ENCODE measurements at regions not wholly inside any gene's neighbourhood (a gene's known extent, or its start where the extent isn't known, plus 50 kb on each side); places are given as distances from the start of the nearest gene placed in this dataset.

DNA sequence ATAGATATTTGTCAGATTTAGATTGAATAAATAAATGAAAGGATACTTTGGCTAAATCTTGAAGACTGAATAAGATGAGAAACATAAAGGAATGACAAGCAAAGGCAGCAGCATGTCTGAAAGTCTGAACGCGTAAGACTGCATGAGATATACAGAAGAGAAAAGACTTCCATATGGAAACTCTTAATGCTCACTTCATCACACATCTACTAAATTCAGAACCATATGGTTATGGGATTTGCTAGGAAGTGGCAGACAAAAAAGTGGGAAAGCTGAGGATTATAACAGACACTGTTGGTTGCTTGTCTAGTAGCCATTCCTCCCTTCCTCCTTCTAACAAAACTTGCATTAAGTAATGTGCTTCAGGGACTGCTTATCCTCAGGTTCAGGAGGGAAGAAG is 446.7 kb downstream of the KCTD12 start:
- no peak overlapping the region for H3K4me3 ChIP-seq (ENCODE audit: control insufficient read depth in 1 of 2, extremely low read depth in 1 of 2, low read length in 1 of 2)
- no peaks in the 10 kb centered on the region for H3K9me3 ChIP-seq
- Mint-ChIP-seq H3K27ac (no peak overlapping the region), H3K9me3 (peaks cover 0 to 4% (median 2%) of the 10 kb centered on the region in 3 donors), H3K4me1 (no peaks in the 10 kb centered on the region), H3K36me3 (no peaks in the 10 kb centered on the region), H3K27me3 (peaks cover 0 to 7% of the 10 kb centered on the region in 2 donors), H3K4me3 (no peak overlapping the region)
- ATAC-seq (replicated peaks in 1 of 4) (no peak), DNase-seq (no peak)
- ChIA-PET CTCF (no interaction called here), POLR2A (no interaction called here)
- no peaks in the 10 kb centered on the region for H3K27me3 ChIP-seq (replicated peaks in 1 of 2; ENCODE audit: control insufficient read depth in 2 of 2, extremely low read depth in 1 of 2, insufficient read depth in 2 of 2, low read length in 1 of 2)
- no CpG with 5 or more reads among the region's 2 CpGs for WGBS (ENCODE audit: insufficient coverage)
- H3K36me3 ChIP-seq (ENCODE audit: control insufficient read depth in 2 of 2, extremely low read depth in 1 of 2, insufficient read depth in 1 of 2, low read length in 1 of 2): no peaks in the 10 kb centered on the region
- no peak overlapping the region for H3K27ac ChIP-seq (ENCODE audit: low read length)
- H3K4me1 ChIP-seq (ENCODE audit: control insufficient read depth in 1 of 2, extremely low read depth in 1 of 2, insufficient read depth in 2 of 2, low read length in 2 of 2): no peaks in the 10 kb centered on the region

- CTCF ChIA-PET: no interaction called here
- Histone ChIP-seq H3K27me3 (replicated peaks in 1 of 2; ENCODE audit: control insufficient read depth in 2 of 2, extremely low read depth in 1 of 2, insufficient read depth in 2 of 2, low read length in 1 of 2) (no peaks in the 10 kb centered on the region), H3K36me3 (ENCODE audit: control insufficient read depth in 2 of 2, extremely low read depth in 1 of 2, insufficient read depth in 1 of 2, low read length in 1 of 2) (no peaks in the 10 kb centered on the region)
Observed at GRCh38 chr13:76438050-76438449, 448.2 kb downstream of the KCTD12 start.

GRCh38 chr13:76425935-76426334 is 460.3 kb downstream of the KCTD12 start:
- POLR2A ChIA-PET: no interaction called here
- H3K4me1 ChIP-seq (ENCODE audit: control insufficient read depth in 1 of 2, extremely low read depth in 1 of 2, insufficient read depth in 2 of 2, low read length in 2 of 2): no peaks in the 10 kb centered on the region
- no peak overlapping the region for H3K27ac ChIP-seq (ENCODE audit: low read length)
- Mint-ChIP-seq H3K27me3 (peaks cover 0 to 4% of the 10 kb centered on the region in 2 donors), H3K36me3 (no peaks in the 10 kb centered on the region), H3K4me1 (no peaks in the 10 kb centered on the region), H3K9me3 (no peaks in the 10 kb centered on the region), H3K4me3 (no peak overlapping the region), H3K27ac (no peak overlapping the region)
- no peaks in the 10 kb centered on the region for H3K27me3 ChIP-seq (replicated peaks in 1 of 2; ENCODE audit: control insufficient read depth in 2 of 2, extremely low read depth in 1 of 2, insufficient read depth in 2 of 2, low read length in 1 of 2)
- no peaks in the 10 kb centered on the region for H3K9me3 ChIP-seq
- DNase-seq: no peak
- no peaks in the 10 kb centered on the region for H3K36me3 ChIP-seq (ENCODE audit: control insufficient read depth in 2 of 2, extremely low read depth in 1 of 2, insufficient read depth in 1 of 2, low read length in 1 of 2)
- no peak overlapping the region for H3K4me3 ChIP-seq (ENCODE audit: control insufficient read depth in 1 of 2, extremely low read depth in 1 of 2, low read length in 1 of 2)
- ATAC-seq (replicated peaks in 1 of 4): no peak
- CTCF ChIA-PET: interaction anchor here in 1 of 2 donors (0.6 kb wide), 2 partner anchors 8 to 269 kb away, joined by 3 read pairs; no protein-coding TSS in a partner anchor
- 75% methylated on average over 1 of the region's 2 CpGs for WGBS (ENCODE audit: insufficient coverage)

More at GRCh38 chr13:76438050-76438449, 448.2 kb downstream of the KCTD12 start:
- Mint-ChIP-seq H3K4me3 (no peak overlapping the region), H3K27me3 (peaks cover 0 to 7% of the 10 kb centered on the region in 2 donors), H3K27ac (no peak overlapping the region), H3K36me3 (no peaks in the 10 kb centered on the region), H3K4me1 (no peaks in the 10 kb centered on the region), H3K9me3 (peaks cover 0 to 2% (median under 1%) of the 10 kb centered on the region in 3 donors)
- WGBS (ENCODE audit: insufficient coverage): no CpG with 5 or more reads among the region's 2 CpGs
- no peak overlapping the region for H3K4me3 ChIP-seq (ENCODE audit: control insufficient read depth in 1 of 2, extremely low read depth in 1 of 2, low read length in 1 of 2)
- H3K4me1 ChIP-seq (ENCODE audit: control insufficient read depth in 1 of 2, extremely low read depth in 1 of 2, insufficient read depth in 2 of 2, low read length in 2 of 2): no peaks in the 10 kb centered on the region
- no peak for DNase-seq
- no peaks in the 10 kb centered on the region for H3K9me3 ChIP-seq
- H3K27ac ChIP-seq (ENCODE audit: low read length): no peak overlapping the region
- POLR2A ChIA-PET: interaction anchor here in 1 of 2 donors (0.6 kb wide), 1 partner anchor 974 kb away, joined by 3 read pairs; no protein-coding TSS in a partner anchor
- ATAC-seq (replicated peaks in 1 of 4): no peak

DNA sequence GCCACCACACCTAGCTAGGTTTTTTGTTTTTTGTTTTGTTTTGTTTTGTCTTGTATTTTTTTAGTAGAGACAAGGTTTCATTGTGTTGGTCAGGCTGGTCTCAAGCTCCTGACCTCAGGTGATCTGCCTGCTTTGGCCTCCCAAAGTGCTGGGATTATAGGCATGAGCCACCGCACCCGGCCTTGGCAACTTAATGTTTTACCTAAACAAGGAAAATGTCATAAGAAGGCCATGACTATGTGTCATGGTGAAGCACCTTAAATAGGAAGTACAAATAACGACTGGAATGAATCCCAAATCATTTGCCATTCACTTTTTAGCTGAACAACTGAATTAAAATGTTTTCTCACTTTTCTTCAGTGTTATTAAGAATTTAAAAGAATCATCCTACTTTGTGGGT is 465.2 kb downstream of the KCTD12 start:
- Mint-ChIP-seq H3K4me1 (no peaks in the 10 kb centered on the region), H3K9me3 (no peaks in the 10 kb centered on the region), H3K27me3 (no peaks in the 10 kb centered on the region), H3K27ac (no peak overlapping the region), H3K36me3 (no peaks in the 10 kb centered on the region), H3K4me3 (no peak overlapping the region)
- Histone ChIP-seq H3K9me3 (no peaks in the 10 kb centered on the region), H3K36me3 (ENCODE audit: control insufficient read depth in 2 of 2, extremely low read depth in 1 of 2, insufficient read depth in 1 of 2, low read length in 1 of 2) (no peaks in the 10 kb centered on the region), H3K4me1 (ENCODE audit: control insufficient read depth in 1 of 2, extremely low read depth in 1 of 2, insufficient read depth in 2 of 2, low read length in 2 of 2) (no peaks in the 10 kb centered on the region), H3K4me3 (ENCODE audit: control insufficient read depth in 1 of 2, extremely low read depth in 1 of 2, low read length in 1 of 2) (no peak overlapping the region), H3K27me3 (replicated peaks in 1 of 2; ENCODE audit: control insufficient read depth in 2 of 2, extremely low read depth in 1 of 2, insufficient read depth in 2 of 2, low read length in 1 of 2) (no peaks in the 10 kb centered on the region), H3K27ac (ENCODE audit: low read length) (no peak overlapping the region)
- ChIA-PET CTCF (interaction anchor here in 1 of 2 donors (0.7 kb wide), 1 partner anchor 1349 kb away, joined by 3 read pairs; no protein-coding TSS in a partner anchor), POLR2A (no interaction called here)
- ATAC-seq (replicated peaks in 1 of 4): no peak
- WGBS (ENCODE audit: insufficient coverage): no CpG with 5 or more reads among the region's 3 CpGs
- no peak for DNase-seq

DNA sequence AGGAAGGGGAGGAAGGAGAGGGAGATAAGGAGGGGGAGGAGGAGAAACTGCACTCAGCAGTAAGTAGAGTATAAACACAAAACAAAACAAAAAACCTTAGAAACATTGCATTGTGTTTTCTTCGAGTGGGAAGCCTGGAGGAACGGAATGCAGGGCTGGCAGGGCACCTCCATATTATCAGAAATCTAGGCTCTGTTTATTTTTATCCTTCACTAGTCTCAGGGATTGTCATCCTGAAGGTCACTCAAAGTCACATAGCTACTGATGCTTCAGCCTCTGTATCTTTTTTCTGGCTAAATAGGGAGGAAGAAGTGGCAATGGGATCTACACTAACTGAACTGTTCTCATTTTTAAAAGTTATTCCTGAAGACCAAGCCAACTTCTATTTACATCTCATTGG is 467.8 kb downstream of the KCTD12 start:
- no peak overlapping the region for H3K27ac ChIP-seq (ENCODE audit: low read length)
- H3K4me1 ChIP-seq (ENCODE audit: control insufficient read depth in 1 of 2, extremely low read depth in 1 of 2, insufficient read depth in 2 of 2, low read length in 2 of 2): no peaks in the 10 kb centered on the region
- H3K27me3 ChIP-seq (replicated peaks in 1 of 2; ENCODE audit: control insufficient read depth in 2 of 2, extremely low read depth in 1 of 2, insufficient read depth in 2 of 2, low read length in 1 of 2): no peaks in the 10 kb centered on the region
- ChIA-PET CTCF (interaction anchor here in 1 of 2 donors (0.6 kb wide), 1 partner anchor 8 kb away, joined by 3 read pairs; no protein-coding TSS in a partner anchor), POLR2A (interaction anchor here in 1 of 2 donors (0.7 kb wide), 1 partner anchor 62 kb away, joined by 11 read pairs; no protein-coding TSS in a partner anchor)
- no peak overlapping the region for H3K4me3 ChIP-seq (ENCODE audit: control insufficient read depth in 1 of 2, extremely low read depth in 1 of 2, low read length in 1 of 2)
- WGBS (ENCODE audit: insufficient coverage): 53% methylated on average over 2 of the region's 2 CpGs
- H3K4me3 Mint-ChIP-seq: no peak overlapping the region
- no peak overlapping the region for H3K27ac Mint-ChIP-seq
- no peaks in the 10 kb centered on the region for H3K36me3 Mint-ChIP-seq
- no peak for DNase-seq
- H3K27me3 Mint-ChIP-seq: no peaks in the 10 kb centered on the region
- no peak for ATAC-seq (replicated peaks in 1 of 4)
- no peaks in the 10 kb centered on the region for H3K4me1 Mint-ChIP-seq
- no peaks in the 10 kb centered on the region for H3K9me3 Mint-ChIP-seq
- H3K9me3 ChIP-seq: no peaks in the 10 kb centered on the region
- no peaks in the 10 kb centered on the region for H3K36me3 ChIP-seq (ENCODE audit: control insufficient read depth in 2 of 2, extremely low read depth in 1 of 2, insufficient read depth in 1 of 2, low read length in 1 of 2)

DNA sequence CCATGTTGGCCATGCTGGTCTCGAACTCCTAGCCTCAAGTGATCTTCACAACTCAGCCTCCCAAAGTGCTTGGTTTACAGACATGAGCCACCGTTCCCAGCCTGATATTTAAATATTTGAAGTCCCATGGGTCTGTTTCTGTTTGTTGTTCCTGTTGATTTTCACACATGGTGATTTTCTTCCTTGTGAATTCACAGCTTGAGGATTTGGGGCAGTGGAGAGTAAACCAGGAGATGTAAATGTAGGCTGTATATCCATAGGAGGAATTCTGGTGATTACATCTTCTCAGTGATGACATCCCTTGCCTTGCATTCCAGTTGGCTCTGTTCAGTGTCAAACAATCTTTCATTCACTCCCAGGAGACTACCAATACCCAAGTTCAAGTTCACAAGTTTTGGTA is 471.9 kb downstream of the KCTD12 start:
- Histone ChIP-seq H3K27ac (ENCODE audit: low read length) (no peak overlapping the region), H3K4me1 (ENCODE audit: control insufficient read depth in 1 of 2, extremely low read depth in 1 of 2, insufficient read depth in 2 of 2, low read length in 2 of 2) (no peaks in the 10 kb centered on the region), H3K27me3 (replicated peaks in 1 of 2; ENCODE audit: control insufficient read depth in 2 of 2, extremely low read depth in 1 of 2, insufficient read depth in 2 of 2, low read length in 1 of 2) (no peaks in the 10 kb centered on the region), H3K9me3 (no peaks in the 10 kb centered on the region), H3K4me3 (ENCODE audit: control insufficient read depth in 1 of 2, extremely low read depth in 1 of 2, low read length in 1 of 2) (no peak overlapping the region), H3K36me3 (ENCODE audit: control insufficient read depth in 2 of 2, extremely low read depth in 1 of 2, insufficient read depth in 1 of 2, low read length in 1 of 2) (no peaks in the 10 kb centered on the region)
- peaks cover 0 to 6% (median 4%) of the 10 kb centered on the region in 3 donors for H3K4me1 Mint-ChIP-seq
- WGBS (ENCODE audit: insufficient coverage): 80% methylated on average over 1 of the region's 2 CpGs
- ChIA-PET POLR2A (interaction anchor here in 1 of 2 donors (0.6 kb wide), 1 partner anchor 11 kb away, joined by 3 read pairs; no protein-coding TSS in a partner anchor), CTCF (no interaction called here)
- H3K27me3 Mint-ChIP-seq: no peaks in the 10 kb centered on the region
- H3K9me3 Mint-ChIP-seq: no peaks in the 10 kb centered on the region
- ATAC-seq (replicated peaks in 1 of 4) (no peak), DNase-seq (no peak)
- no peak overlapping the region for H3K4me3 Mint-ChIP-seq
- H3K36me3 Mint-ChIP-seq: no peaks in the 10 kb centered on the region
- no peak overlapping the region for H3K27ac Mint-ChIP-seq

DNA sequence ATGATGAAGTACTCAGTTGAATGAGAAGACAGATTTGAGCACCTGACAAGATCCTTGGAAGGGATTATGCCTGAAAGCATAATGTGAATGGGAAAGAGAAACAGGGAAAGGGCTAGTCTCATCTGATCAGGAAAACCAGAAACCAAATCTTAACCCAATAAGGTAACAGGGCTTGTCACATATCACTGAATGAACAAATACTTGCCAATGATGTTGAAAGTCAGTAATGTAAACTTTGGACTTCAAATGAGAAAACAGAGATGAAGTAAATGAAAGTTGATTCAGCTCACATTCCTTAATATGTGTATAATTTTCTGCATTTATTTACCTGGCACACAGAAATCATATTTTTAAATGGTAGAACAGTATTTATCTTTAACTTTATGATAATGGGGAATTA is 480.0 kb downstream of the KCTD12 start:
- no peak overlapping the region for H3K4me3 Mint-ChIP-seq
- ChIA-PET CTCF (no interaction called here), POLR2A (no interaction called here)
- DNase-seq: no peak
- no peaks in the 10 kb centered on the region for H3K36me3 Mint-ChIP-seq
- Histone ChIP-seq H3K4me3 (ENCODE audit: control insufficient read depth in 1 of 2, extremely low read depth in 1 of 2, low read length in 1 of 2) (no peak overlapping the region), H3K27me3 (replicated peaks in 1 of 2; ENCODE audit: control insufficient read depth in 2 of 2, extremely low read depth in 1 of 2, insufficient read depth in 2 of 2, low read length in 1 of 2) (no peaks in the 10 kb centered on the region), H3K36me3 (ENCODE audit: control insufficient read depth in 2 of 2, extremely low read depth in 1 of 2, insufficient read depth in 1 of 2, low read length in 1 of 2) (no peaks in the 10 kb centered on the region), H3K9me3 (no peaks in the 10 kb centered on the region), H3K27ac (ENCODE audit: low read length) (no peak overlapping the region), H3K4me1 (ENCODE audit: control insufficient read depth in 1 of 2, extremely low read depth in 1 of 2, insufficient read depth in 2 of 2, low read length in 2 of 2) (no peaks in the 10 kb centered on the region)
- no peaks in the 10 kb centered on the region for H3K9me3 Mint-ChIP-seq
- H3K27me3 Mint-ChIP-seq: no peaks in the 10 kb centered on the region
- peaks cover 0 to 5% (median 4%) of the 10 kb centered on the region in 3 donors for H3K4me1 Mint-ChIP-seq
- ATAC-seq (replicated peaks in 1 of 4): no peak
- H3K27ac Mint-ChIP-seq: no peak overlapping the region
